NB4 (cell line): ENCODE measurements at regions not wholly inside any gene's neighbourhood (a gene's known extent, or its start where the extent isn't known, plus 50 kb on each side); places are given as distances from the start of the nearest gene placed in this dataset.

Experiments
- DNase-seq: peaks from one replicate; pipeline ENCODE4 v3.0.0; 2010; ENCODE audit warnings: low read depth
- H3K4me3 ChIP-seq: one replicate; pipeline ENCODE4 v1.5.1; 2011; ENCODE audit warnings: mild to moderate bottlenecking, low read depth, low read length, moderate library complexity
- CTCF ChIP-seq: IDR thresholded peaks from one replicate; pipeline ENCODE4 v1.5.1; 2012; ENCODE audit warnings: low read depth, low read length
- MYC ChIP-seq: IDR thresholded peaks from 2 replicates; pipeline ENCODE4 v1.6.1; 2011; ENCODE audit warnings: low read depth, low read length
- POLR2A ChIP-seq: IDR thresholded peaks from 2 replicates; pipeline ENCODE4 v1.6.1; 2011; ENCODE audit warnings: mild to moderate bottlenecking; ENCODE audit not compliant: insufficient read length; ENCODE audit errors: extremely low read depth
- TF ChIP-seq, protein P1 (sequence below): IDR thresholded peaks from 2 replicates; pipeline ENCODE4 v1.6.1; 2011; ENCODE audit warnings: low read depth, low read length

DNA sequence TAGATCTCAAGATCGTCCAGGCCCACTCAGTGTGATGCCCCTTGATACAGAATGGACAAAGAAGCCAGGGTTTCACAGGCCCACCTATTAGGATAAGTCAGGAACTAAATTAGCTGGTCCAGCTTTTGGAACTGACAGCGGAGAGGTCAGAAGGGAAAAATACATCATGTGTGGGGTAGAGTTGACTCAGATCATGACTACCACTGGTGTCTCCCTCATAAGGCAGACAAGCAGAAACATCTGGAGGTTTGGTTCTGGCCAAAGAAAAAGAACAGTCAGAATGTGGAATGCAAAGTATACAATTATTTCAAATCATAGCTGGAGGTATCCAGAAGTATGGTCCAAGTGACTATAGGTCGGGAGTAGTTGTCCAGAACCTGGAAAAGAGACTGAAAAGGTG lies 621.1 kb upstream of the CELF2 start:
- H3K4me3 ChIP-seq: no peak overlapping the region
- DNase-seq: no peak
- TF ChIP-seq, protein P1, sequence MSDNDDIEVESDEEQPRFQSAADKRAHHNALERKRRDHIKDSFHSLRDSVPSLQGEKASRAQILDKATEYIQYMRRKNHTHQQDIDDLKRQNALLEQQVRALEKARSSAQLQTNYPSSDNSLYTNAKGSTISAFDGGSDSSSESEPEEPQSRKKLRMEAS: no peak
- TF ChIP-seq POLR2A (no peak), CTCF (no peak), MYC (no peak)

DNA sequence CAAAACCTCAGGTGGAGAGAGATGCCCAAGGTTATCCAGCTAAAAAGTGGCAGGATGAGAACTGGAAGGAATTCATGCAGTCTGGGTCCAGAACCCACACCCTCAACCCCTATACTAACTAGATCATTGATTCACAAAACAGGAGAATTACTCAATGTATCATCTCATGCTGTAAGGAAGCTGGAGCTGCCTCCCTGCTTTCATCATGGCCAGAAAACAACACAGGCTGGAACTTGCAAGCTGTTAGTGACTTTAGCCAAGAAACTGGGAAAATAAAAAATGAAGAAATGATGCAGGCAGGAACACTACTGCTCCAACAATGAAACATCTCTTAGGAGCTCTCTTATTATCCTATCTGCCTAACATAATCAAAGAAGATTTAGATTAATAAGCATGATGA lies 619.8 kb upstream of the CELF2 start:
- DNase-seq: no peak
- TF ChIP-seq MYC (no peak), CTCF (no peak), POLR2A (no peak)
- TF ChIP-seq, protein P1: no peak
- H3K4me3 ChIP-seq: no peak overlapping the region

- DNase-seq: no peak
- TF ChIP-seq, protein P1: no peak
- TF ChIP-seq CTCF (no peak), MYC (no peak), POLR2A (no peak)
- H3K4me3 ChIP-seq: no peak overlapping the region
Measured at GRCh38 chr10:10403762-10404161, 613.9 kb upstream of the CELF2 start.

GRCh38 chr10:10417671-10418070 lies 600.0 kb upstream of the CELF2 start:
- DNase-seq: no peak
- no peak overlapping the region for H3K4me3 ChIP-seq
- TF ChIP-seq POLR2A (no peak), CTCF (no peak), MYC (no peak)
- TF ChIP-seq, protein P1: no peak

DNA sequence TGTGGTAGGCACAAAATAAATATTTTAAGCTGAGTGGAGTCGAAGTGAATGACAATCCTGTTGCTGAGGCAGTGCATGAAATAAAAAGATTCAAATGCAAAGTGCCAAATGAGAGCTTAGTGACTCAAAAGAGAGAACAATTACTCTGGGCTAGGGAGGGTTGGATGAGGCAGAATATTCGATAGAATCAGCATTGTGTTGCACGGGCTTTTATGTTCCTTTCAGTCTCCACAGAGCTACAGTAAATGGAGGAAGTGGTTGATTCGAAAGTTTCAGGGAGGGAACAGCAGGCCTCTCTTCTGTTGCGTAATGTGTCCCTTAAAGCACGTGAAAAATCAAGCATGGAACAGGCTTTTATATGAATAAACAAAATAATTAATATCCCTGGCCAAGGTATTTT lies 599.3 kb upstream of the CELF2 start:
- DNase-seq: peak; percentile 54
- TF ChIP-seq POLR2A (no peak), CTCF (no peak)
- TF ChIP-seq, protein P1: peak; percentile 47
- no peak overlapping the region for H3K4me3 ChIP-seq

DNA sequence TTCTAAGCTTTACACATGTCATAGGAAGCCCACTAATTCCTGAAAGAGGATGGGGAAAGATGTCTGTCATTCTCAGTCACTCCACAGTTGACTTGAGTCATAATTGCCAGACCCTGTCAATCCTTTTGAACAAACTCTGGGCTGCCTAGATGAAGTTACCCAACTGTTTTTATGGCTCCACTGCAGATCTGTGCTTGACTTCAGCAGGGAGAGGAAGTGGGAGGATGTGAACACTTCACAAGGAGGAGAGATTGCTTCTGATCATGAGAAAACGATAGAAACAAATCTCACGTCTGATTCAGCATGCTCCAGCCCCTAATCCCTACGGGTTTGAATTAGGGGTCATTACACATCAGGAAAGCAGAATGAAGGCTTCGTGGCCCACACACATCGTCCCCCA lies 596.6 kb upstream of the CELF2 start:
- TF ChIP-seq MYC (no peak), CTCF (no peak), POLR2A (no peak)
- TF ChIP-seq, protein P1: no peak
- no peak overlapping the region for H3K4me3 ChIP-seq
- peak; percentile 2 for DNase-seq
